SIG-M5 treated with dmso at 0.1 percent for 504 hours (cell line): ENCODE measurements at regions not wholly inside any gene's neighbourhood (a gene's known extent, or its start where the extent isn't known, plus 50 kb on each side); places are given as distances from the start of the nearest gene placed in this dataset.
"Not testable (repeated sequence)": the region's sequence is repeated elsewhere in the genome, so short reads cannot be mapped to it uniquely, and the experiment has no call there.

Experiments used
- DNase-seq: peaks from one replicate; lab custom pipeline; 2025; ENCODE audit not compliant: unreplicated experiment; lab: John Stamatoyannopoulos, UW

DNA sequence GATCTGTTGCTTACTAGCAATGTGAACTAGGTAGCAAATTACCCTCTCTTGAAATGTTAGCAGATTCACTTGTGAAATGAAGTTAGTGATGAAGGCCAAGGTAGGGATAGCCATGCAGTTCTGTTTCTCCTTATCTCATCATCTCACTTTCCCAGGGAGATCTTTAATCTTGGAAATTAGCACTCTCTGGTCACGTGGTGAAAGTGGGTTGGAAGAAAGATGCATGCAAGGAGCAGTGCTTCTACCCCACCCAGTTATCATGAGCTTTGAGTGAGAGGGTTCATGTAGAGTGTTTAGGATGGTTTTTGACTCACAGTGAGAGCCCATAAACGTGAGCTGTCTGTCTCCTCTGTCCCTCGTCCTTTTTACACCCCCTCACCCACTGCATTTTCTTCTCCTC is 346.3 kb downstream of the QKI start:
- DNase-seq, result no peak

- DNase-seq, result no peak
These were observed 345.0 kb downstream of the QKI start for GRCh38 chr6:163759542-163759941.

- DNase-seq, result no peak
These were observed 343.0 kb downstream of the QKI start for GRCh38 chr6:163757520-163757919.

GRCh38 chr6:163756079-163756478 is 341.6 kb downstream of the QKI start:
- DNase-seq, result peak; percentile 90

- DNase-seq, result no peak
These were observed 340.3 kb downstream of the QKI start for GRCh38 chr6:163754866-163755265.

- DNase-seq, result no peak
These were observed 338.9 kb downstream of the QKI start for GRCh38 chr6:163753430-163753829.

GRCh38 chr6:163752446-163752845 is 337.9 kb downstream of the QKI start:
- no peak for DNase-seq

DNA sequence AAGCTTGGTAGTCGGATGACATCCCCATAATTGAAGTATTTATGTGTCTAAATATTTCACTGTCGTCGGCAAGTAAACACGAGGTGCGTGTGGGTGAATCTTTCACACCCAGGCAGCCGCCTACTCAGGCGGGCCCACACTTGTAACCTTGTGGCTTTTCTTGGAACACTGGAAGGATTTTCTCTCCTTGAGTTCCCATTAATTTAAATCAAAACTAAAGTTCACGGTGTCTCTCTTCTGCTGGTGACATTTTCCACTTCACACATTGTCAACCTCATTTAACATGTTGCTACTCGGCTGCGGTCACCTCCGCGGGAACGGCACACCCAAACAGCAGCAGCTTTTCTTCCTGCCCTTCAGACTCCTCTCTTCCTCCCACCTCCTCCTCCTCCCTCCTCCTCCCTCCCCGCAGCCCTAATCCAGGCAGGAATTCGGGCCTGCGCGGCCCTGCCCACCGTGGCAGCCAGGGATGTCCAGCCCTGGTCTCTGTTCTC is 336.6 kb downstream of the QKI start:
- no peak for DNase-seq

GRCh38 chr6:163750431-163751031 is 336.0 kb downstream of the QKI start:
- DNase-seq, result no peak

GRCh38 chr6:163748886-163749285 is 334.4 kb downstream of the QKI start:
- DNase-seq, result no peak

DNA sequence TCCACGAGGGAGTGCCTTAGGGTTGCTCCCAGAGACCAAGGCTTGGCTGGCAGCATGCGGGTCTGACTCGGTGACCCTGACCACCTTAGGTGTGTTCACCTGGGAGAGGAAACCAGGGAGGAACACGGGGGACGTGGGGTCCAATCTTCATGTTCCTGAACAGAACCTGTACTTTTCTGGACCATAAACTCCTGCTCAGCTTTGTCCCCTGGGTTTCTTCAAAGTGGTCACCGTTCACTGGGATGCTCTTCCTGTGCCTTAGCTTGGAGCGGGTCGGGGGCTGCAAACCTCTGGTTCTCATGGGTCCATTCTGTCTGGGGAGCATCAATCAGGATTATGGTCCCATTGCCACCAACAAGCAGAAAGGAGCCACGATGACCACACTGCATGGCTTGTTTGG is 333.5 kb downstream of the QKI start:
- DNase-seq, result no peak

DNA sequence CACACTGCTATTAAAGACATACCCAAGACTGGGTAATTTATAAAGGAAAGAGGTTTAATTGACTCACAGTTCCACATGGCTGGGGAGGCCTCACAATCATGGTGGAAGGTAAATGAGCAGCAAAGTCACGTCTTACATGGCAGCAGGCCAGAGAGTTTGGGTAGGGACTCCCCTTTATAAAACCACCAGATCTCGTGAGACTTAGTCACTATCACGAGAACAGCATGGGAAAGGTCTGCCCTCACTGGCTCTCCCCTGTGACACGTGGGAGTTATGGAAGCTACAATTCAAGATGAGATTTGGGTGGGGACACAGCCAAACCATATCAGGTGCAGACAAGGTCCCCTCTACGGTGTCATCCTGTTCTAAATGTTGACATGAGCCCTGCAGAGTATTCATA is 332.5 kb downstream of the QKI start:
- DNase-seq, result not testable (repeated sequence)

GRCh38 chr6:163745536-163746400 is 331.2 kb downstream of the QKI start:
- no peak for DNase-seq

DNA sequence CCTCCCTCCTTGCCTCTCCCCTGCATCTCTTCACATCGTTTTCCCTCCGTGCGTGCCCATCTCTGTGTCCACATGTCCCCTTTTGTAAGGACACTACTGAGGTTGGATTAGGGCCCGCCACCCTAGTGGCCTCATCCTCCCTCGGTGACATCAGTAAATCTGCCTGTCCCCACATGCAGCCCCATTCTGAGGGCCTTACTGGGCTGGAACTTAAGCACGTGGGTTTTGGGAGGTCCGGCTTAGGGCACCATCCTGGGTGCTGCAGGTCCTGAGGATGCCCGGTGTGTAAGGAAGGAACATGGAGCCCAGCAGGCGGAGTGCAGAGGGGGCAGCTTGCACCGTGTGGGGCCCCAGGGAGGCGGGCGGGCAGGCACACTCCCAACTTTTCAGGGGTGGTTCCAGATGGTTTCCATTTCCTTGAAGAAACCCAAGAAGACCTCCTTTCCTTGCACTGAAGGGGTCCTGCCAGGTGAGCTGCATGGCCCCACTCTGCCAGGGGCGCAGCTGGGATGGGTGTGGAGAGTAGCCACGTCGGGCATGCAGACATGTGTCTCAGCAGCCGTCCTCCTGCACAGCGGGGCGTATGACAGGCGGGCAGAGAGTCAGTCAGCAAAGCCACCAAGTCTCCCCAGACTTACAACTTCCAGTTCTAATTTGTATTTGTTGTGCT is 329.9 kb downstream of the QKI start:
- no peak for DNase-seq

DNA sequence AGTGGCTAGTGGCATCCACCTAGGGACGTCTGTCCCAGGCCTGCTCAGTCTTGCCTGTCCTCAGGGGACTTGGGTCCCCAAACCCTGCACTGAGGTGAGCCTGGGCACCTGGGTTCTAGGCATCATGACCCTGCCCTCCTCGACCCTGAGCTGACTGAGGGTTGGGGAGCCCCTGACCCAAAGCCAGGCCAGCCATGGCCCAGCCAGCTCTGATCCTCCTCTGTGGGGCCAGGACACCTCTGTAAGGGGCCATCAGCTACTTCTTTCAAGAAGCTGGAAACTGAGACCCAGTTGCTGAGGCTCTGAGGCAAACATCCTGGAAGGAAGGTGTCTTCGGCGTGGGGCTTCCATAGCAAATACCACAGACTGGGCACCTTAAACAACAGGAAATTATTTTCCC is 329.3 kb downstream of the QKI start:
- DNase-seq, result no peak

DNA sequence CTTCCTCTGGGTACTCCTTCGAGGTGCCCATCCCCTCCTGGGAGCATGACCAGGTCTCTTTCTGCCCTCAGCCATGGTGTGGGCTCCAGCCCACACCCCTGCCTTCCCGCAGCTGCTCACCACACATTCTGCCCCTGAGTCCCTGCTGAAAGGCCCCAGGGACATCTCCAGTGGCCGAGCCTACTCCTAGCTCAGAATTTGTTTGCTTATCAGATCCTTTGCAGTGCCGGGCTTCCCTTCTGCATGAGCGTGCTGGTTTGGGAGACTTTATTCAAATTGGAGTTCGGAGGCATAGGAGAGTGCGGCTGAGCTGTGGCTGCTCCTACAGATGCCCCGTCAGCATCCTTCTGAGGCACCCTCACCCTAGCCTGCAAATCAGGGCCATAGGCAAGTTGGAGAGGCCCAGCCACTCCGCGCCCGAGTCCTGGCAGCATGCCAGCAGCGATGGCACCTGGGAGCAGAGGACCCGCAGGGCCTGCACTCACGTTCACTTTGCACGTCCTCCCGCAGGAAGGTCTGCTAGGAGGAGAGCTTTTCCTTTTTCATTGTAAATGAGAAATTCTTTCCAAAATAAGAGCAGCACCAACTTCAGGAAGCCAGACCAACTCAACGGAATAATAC is 327.3 kb downstream of the QKI start:
- no peak for DNase-seq

DNA sequence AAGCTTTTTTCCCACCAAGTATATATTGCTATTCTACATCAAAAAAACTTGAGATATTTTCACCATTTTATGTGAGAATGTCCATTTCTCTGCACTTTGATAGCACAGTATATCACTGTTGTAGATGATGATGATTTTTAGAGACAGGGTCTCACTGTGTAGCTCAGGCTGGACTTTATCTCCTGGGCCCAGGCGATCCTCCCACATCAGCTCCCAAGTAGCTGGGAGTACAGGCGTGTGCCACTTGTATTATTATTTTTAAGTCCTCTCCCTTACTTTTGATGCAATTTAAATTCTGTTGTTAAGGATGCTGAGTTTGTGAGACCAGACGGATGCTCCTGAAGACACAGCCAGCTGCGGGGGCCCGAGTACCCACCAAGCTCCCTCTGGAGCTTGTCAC is 326.8 kb downstream of the QKI start:
- DNase-seq, result no peak

DNA sequence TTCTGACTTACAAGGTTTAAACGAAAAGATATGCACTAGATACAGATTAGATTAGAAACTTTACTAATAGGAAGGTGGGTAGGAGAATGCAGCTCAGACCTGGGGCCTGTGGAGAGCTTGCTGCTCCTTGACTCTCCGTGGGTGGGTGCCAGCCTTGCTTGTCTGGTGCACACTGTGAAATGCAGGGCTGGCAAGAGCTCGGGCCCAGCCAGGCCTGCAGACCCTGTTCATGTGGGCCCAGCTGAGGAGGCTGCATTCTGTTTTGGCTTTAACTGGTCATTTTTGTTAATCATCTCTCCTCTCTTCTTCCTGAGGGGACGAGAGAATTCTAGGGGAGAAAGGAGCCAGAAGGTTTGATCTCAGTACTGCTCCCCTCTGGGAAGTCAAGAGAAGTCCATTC is 325.4 kb downstream of the QKI start:
- DNase-seq, result no peak

GRCh38 chr6:163739408-163739725 is 324.8 kb downstream of the QKI start:
- no peak for DNase-seq

GRCh38 chr6:163738725-163739407 is 324.3 kb downstream of the QKI start:
- no peak for DNase-seq

DNA sequence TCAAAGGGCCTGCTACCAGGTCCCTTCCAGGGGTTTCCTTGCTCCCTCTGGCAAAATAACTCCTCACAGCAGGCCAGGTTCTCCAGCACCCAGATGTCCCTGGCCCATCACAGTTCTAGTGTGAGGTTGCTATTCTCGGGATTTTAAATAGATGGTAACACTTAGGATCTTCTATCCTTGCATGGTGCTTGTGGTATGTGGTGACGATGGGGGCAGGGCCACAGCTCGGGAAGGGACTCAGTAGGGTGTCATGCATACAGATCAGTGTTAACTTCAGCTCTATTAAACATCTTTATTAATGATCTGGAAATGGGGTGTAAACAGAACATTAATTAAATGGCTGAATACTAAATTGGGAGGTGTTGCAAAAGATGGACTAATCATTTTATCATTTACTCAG is 323.8 kb downstream of the QKI start:
- DNase-seq, result no peak
